ENCODE measurements at regions not wholly inside any gene's neighbourhood (a gene's known extent, or its start where the extent isn't known, plus 50 kb on each side); places are given as distances from the start of the nearest gene placed in this dataset.

DNA sequence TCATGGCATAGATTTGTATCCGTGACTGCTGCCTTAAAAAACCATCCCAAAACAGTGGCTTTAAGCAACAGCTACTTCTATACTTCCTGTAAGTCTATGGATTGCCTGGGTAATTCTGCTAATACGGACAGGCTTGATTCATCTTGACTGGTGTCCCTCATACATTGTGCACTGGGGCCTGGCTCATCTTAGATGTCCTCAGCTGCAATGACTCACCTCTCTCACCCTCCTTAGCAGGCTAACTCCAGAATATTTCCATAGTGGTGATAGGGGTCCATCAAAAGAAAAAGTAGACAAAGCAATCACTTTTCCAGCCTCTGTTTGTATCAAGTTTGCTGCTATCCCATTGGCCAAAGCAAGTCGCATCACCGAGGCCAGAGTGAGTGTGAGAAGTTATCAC, 409.1 kb upstream of the KAZN start:
- TF ChIP-seq, protein P1, sequence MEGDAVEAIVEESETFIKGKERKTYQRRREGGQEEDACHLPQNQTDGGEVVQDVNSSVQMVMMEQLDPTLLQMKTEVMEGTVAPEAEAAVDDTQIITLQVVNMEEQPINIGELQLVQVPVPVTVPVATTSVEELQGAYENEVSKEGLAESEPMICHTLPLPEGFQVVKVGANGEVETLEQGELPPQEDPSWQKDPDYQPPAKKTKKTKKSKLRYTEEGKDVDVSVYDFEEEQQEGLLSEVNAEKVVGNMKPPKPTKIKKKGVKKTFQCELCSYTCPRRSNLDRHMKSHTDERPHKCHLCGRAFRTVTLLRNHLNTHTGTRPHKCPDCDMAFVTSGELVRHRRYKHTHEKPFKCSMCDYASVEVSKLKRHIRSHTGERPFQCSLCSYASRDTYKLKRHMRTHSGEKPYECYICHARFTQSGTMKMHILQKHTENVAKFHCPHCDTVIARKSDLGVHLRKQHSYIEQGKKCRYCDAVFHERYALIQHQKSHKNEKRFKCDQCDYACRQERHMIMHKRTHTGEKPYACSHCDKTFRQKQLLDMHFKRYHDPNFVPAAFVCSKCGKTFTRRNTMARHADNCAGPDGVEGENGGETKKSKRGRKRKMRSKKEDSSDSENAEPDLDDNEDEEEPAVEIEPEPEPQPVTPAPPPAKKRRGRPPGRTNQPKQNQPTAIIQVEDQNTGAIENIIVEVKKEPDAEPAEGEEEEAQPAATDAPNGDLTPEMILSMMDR (IDR thresholded peaks at IDR 0.05; ENCODE audit: poor library complexity): no peak
- TF ChIP-seq EZH2 (IDR thresholded peaks at IDR 0.05; ENCODE audit: borderline replicate concordance): no peak

All from hepatocyte (in vitro differentiated cells).